NT2/D1 (cell line): ENCODE measurements at regions not wholly inside any gene's neighbourhood (a gene's known extent, or its start where the extent isn't known, plus 50 kb on each side); places are given as distances from the start of the nearest gene placed in this dataset.

Source experiments
- DNase-seq: peaks from one replicate; pipeline ENCODE4 v3.0.0-alpha.2; 2011; ENCODE audit warnings: low read depth, low spot score
- H3K27me3 ChIP-seq: 2 replicates; pipeline ENCODE4 v1.6.0; 2011; ENCODE audit warnings: mild to moderate bottlenecking; ENCODE audit not compliant: insufficient read length, insufficient read depth
- H3K36me3 ChIP-seq: 2 replicates; pipeline ENCODE4 v1.6.1; 2011; ENCODE audit warnings: mild to moderate bottlenecking, low read length, mixed read lengths; ENCODE audit not compliant: insufficient read depth, insufficient read length
- H3K4me1 ChIP-seq: 2 replicates; pipeline ENCODE4 v1.5.1; 2011; ENCODE audit not compliant: insufficient read depth, insufficient read length
- H3K4me3 ChIP-seq: 2 replicates; pipeline ENCODE4 v1.5.1; 2011; ENCODE audit warnings: low read depth; ENCODE audit not compliant: insufficient read length
- H3K9ac ChIP-seq: 2 replicates; pipeline ENCODE4 v1.6.0; 2011; ENCODE audit warnings: low read depth; ENCODE audit not compliant: insufficient read length
- H3K9me3 ChIP-seq: 2 replicates; pipeline ENCODE4 v1.5.1; 2011; ENCODE audit warnings: mild to moderate bottlenecking, low read length; ENCODE audit not compliant: insufficient read depth
- SUZ12 ChIP-seq: IDR thresholded peaks from 2 replicates; pipeline ENCODE4 v1.6.1; 2011; ENCODE audit not compliant: insufficient read length, insufficient read depth; ENCODE audit errors: extremely low read depth
- YY1 ChIP-seq: IDR thresholded peaks from 2 replicates; pipeline ENCODE4 v1.6.1; 2011; ENCODE audit not compliant: insufficient read length, insufficient read depth
- ZNF274 ChIP-seq: IDR thresholded peaks from 2 replicates; pipeline ENCODE4 v1.6.1; 2011; ENCODE audit warnings: mild to moderate bottlenecking, low read depth, low read length

DNA sequence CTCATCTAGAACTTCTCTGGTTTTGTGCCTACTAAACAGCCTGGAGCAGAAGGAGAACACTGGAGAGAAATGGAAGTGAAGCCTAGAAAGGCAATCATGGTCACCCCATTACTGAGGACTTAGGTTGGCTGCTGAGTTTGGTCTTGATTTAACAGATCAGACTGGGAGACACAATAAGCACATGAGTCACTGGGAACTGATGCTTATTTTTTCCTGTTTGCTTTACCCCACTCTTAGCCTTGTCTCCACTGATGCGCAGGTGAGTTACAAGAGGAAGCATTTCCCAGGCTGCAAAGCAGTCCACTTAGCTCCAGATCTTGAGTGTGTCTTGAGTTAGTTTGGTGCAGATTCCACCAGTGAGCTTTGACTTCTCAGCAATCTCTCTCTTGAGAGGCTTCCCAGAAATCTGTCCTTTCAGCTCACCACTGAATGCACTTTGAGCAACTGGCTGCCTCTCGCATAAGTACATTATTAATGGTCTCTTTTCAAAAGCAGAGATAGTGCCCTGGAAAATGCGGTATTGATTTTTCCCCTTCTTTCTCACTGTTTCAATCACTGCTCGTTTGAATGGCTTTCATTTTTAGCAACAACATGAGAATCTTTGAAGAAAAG is 390.2 kb upstream of the SETBP1 start:
- DNase-seq: no peak
- TF ChIP-seq SUZ12: no peak
- TF ChIP-seq ZNF274: no peak
- no peak for TF ChIP-seq YY1
- H3K9me3 ChIP-seq: no peaks in the 10 kb centered on the region

DNA sequence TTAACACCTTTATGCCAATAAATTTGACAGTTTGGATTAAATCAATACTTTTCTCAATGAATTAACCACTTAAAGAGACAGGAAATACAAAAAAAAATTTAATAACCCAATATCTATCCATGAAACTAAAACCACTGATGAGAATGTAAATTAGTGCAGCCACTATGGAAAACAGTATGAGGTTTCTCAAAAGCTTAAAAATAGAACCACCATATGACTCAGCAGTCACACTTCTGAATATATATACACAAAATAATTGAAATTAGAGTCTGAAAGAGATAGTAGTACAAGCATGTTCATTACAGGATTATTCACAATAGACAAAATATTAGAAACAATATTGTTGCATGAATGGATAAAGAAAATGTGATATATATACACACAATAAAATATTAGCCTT is 382.1 kb upstream of the SETBP1 start:
- Histone ChIP-seq H3K9me3 (peaks cover 6% of the 10 kb centered on the region; the same call in 1 of the 2 replicates), H3K36me3 (no peaks in the 10 kb centered on the region), H3K27me3 (no peaks in the 10 kb centered on the region), H3K4me3 (no peak overlapping the region), H3K9ac (no peak overlapping the region), H3K4me1 (no peaks in the 10 kb centered on the region)
- DNase-seq: no peak
- TF ChIP-seq YY1 (no peak), SUZ12 (no peak), ZNF274 (no peak)

More for the DNA sequence above, 390.2 kb upstream of the SETBP1 start:
- Histone ChIP-seq H3K36me3 (no peaks in the 10 kb centered on the region), H3K4me1 (no peaks in the 10 kb centered on the region), H3K27me3 (no peaks in the 10 kb centered on the region), H3K9ac (no peak overlapping the region), H3K4me3 (no peak overlapping the region)

- no peaks in the 10 kb centered on the region for H3K27me3 ChIP-seq
- H3K36me3 ChIP-seq: no peaks in the 10 kb centered on the region
- TF ChIP-seq YY1 (no peak), ZNF274 (no peak), SUZ12 (no peak)
- no peaks in the 10 kb centered on the region for H3K4me1 ChIP-seq
- DNase-seq: no peak
- H3K9ac ChIP-seq: no peak overlapping the region
- no peak overlapping the region for H3K4me3 ChIP-seq
- H3K9me3 ChIP-seq: no peaks in the 10 kb centered on the region; the same call in 1 of the 2 replicates
Observed at GRCh38 chr18:44309185-44309584, 371.5 kb upstream of the SETBP1 start.

DNA sequence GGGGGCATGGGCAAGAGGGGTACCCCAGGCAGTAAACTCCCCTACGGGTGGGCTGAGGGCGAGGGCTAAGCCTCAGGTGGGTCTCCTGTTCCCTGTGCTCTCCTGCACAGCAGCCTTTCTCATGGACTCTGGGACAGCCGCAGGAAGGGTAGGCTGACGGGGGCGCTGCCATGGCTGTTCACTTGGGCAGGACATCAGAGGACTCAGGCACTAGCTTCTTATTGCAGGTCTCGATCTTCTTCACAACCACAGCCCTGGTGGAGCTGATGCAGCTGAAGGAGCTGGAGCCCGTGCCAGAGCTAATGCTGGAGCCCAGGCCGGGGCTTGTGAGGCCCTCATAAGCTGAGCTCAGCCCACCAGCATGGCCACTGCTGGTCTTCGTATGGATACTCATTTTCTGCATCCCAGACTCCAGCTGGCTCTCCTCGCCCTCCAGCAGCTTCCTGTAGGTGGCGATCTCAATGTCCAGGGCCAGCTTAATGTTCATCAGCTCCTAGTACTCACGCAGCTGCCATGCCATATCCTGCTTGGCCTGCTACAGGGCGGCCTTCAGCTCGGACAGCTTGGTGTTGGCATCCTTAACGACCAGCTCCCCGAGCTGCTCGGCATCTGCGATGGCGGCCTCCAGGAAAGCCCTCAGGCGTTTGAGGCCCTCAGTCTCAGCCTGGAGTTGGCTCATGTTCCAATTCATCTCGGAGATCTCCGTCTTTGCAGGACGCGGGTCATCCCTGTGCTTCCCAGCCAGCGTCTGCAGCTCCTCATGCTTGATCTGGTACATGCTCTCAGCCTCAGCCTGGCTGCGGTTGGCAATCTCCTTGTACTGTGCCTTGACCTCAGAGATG is 359.8 kb upstream of the SETBP1 start:
- no peaks in the 10 kb centered on the region for H3K27me3 ChIP-seq
- H3K36me3 ChIP-seq: no peaks in the 10 kb centered on the region
- H3K4me1 ChIP-seq: no peaks in the 10 kb centered on the region
- H3K4me3 ChIP-seq: no peak overlapping the region
- DNase-seq: no peak
- H3K9me3 ChIP-seq: no peaks in the 10 kb centered on the region
- TF ChIP-seq SUZ12: no peak
- no peak for TF ChIP-seq ZNF274
- TF ChIP-seq YY1: no peak
- no peak overlapping the region for H3K9ac ChIP-seq

- no peak for DNase-seq
- Histone ChIP-seq H3K4me1 (no peaks in the 10 kb centered on the region), H3K9ac (no peak overlapping the region), H3K9me3 (no peaks in the 10 kb centered on the region), H3K4me3 (no peak overlapping the region), H3K27me3 (no peaks in the 10 kb centered on the region), H3K36me3 (no peaks in the 10 kb centered on the region)
- no peak for TF ChIP-seq ZNF274
- no peak for TF ChIP-seq YY1
- no peak for TF ChIP-seq SUZ12
Observed at GRCh38 chr18:44321868-44322590, 358.7 kb upstream of the SETBP1 start.

- no peak for DNase-seq
- H3K9ac ChIP-seq: no peak overlapping the region
- H3K4me1 ChIP-seq: no peaks in the 10 kb centered on the region
- no peak for TF ChIP-seq SUZ12
- no peak for TF ChIP-seq YY1
- no peak for TF ChIP-seq ZNF274
- no peaks in the 10 kb centered on the region for H3K36me3 ChIP-seq
- H3K9me3 ChIP-seq: no peaks in the 10 kb centered on the region
- no peaks in the 10 kb centered on the region for H3K27me3 ChIP-seq
- H3K4me3 ChIP-seq: no peak overlapping the region
Observed at GRCh38 chr18:44323125-44323524, 357.6 kb upstream of the SETBP1 start.

- TF ChIP-seq YY1 (no peak), SUZ12 (no peak), ZNF274 (no peak)
- no peaks in the 10 kb centered on the region for H3K9me3 ChIP-seq
- no peak overlapping the region for H3K9ac ChIP-seq
- no peaks in the 10 kb centered on the region for H3K4me1 ChIP-seq
- no peaks in the 10 kb centered on the region for H3K27me3 ChIP-seq
- no peak overlapping the region for H3K4me3 ChIP-seq
- H3K36me3 ChIP-seq: no peaks in the 10 kb centered on the region
- no peak for DNase-seq
Observed at GRCh38 chr18:44324361-44324760, 356.3 kb upstream of the SETBP1 start.
